ENCODE measurements at regions not wholly inside any gene's neighbourhood (a gene's known extent, or its start where the extent isn't known, plus 50 kb on each side); places are given as distances from the start of the nearest gene placed in this dataset.

- Histone ChIP-seq H3K27ac (ENCODE audit: low read length) (no peak overlapping the region), H3K9ac (ENCODE audit: low read depth, low read length) (no peak overlapping the region), H3K27me3 (ENCODE audit: insufficient read depth, low read length) (no peaks in the 10 kb centered on the region), H3K4me3 (ENCODE audit: low read length) (no peak overlapping the region), H3K9me3 (ENCODE audit: insufficient read depth, low read depth, low read length) (no peaks in the 10 kb centered on the region), H3K4me1 (ENCODE audit: insufficient read depth, low read length) (no peaks in the 10 kb centered on the region), H3K36me3 (ENCODE audit: insufficient read depth, low read depth, low read length) (no peaks in the 10 kb centered on the region; the same call in 1 of the 2 replicates)
Measured at GRCh38 chr12:125377093-125377492, 311.9 kb downstream of the AACS start.

- Histone ChIP-seq H3K36me3 (ENCODE audit: insufficient read depth, low read depth, low read length) (no peaks in the 10 kb centered on the region; the same call in 1 of the 2 replicates), H3K9me3 (ENCODE audit: insufficient read depth, low read depth, low read length) (no peaks in the 10 kb centered on the region), H3K27me3 (ENCODE audit: insufficient read depth, low read length) (no peaks in the 10 kb centered on the region), H3K4me1 (ENCODE audit: insufficient read depth, low read length) (no peaks in the 10 kb centered on the region), H3K4me3 (ENCODE audit: low read length) (no peak overlapping the region), H3K27ac (ENCODE audit: low read length) (no peak overlapping the region), H3K9ac (ENCODE audit: low read depth, low read length) (no peak overlapping the region)
Measured at GRCh38 chr12:125381373-125381772, 316.1 kb downstream of the AACS start.

- no peaks in the 10 kb centered on the region for H3K9me3 ChIP-seq (ENCODE audit: insufficient read depth, low read depth, low read length)
Measured at GRCh38 chr12:125382926-125383325, 317.7 kb downstream of the AACS start.

GRCh38 chr12:125386652-125387051 is 321.4 kb downstream of the AACS start:
- no peaks in the 10 kb centered on the region for H3K9me3 ChIP-seq (ENCODE audit: insufficient read depth, low read depth, low read length)
- no peaks in the 10 kb centered on the region for H3K27me3 ChIP-seq (ENCODE audit: insufficient read depth, low read length)
- no peak overlapping the region for H3K4me3 ChIP-seq (ENCODE audit: low read length)
- no peak overlapping the region for H3K27ac ChIP-seq (ENCODE audit: low read length)
- no peaks in the 10 kb centered on the region; the same call in 1 of the 2 replicates for H3K36me3 ChIP-seq (ENCODE audit: insufficient read depth, low read depth, low read length)
- H3K4me1 ChIP-seq (ENCODE audit: insufficient read depth, low read length), result no peaks in the 10 kb centered on the region
- no peak overlapping the region for H3K9ac ChIP-seq (ENCODE audit: low read depth, low read length)

More at GRCh38 chr12:125382926-125383325, 317.7 kb downstream of the AACS start:
- H3K27me3 ChIP-seq (ENCODE audit: insufficient read depth, low read length), result no peaks in the 10 kb centered on the region
- no peaks in the 10 kb centered on the region; the same call in 1 of the 2 replicates for H3K36me3 ChIP-seq (ENCODE audit: insufficient read depth, low read depth, low read length)
- H3K27ac ChIP-seq (ENCODE audit: low read length), result no peak overlapping the region
- H3K4me3 ChIP-seq (ENCODE audit: low read length), result no peak overlapping the region
- no peaks in the 10 kb centered on the region for H3K4me1 ChIP-seq (ENCODE audit: insufficient read depth, low read length)
- H3K9ac ChIP-seq (ENCODE audit: low read depth, low read length), result no peak overlapping the region

- no peaks in the 10 kb centered on the region for H3K9me3 ChIP-seq (ENCODE audit: insufficient read depth, low read depth, low read length)
- no peaks in the 10 kb centered on the region for H3K27me3 ChIP-seq (ENCODE audit: insufficient read depth, low read length)
- H3K27ac ChIP-seq (ENCODE audit: low read length), result no peak overlapping the region
- no peaks in the 10 kb centered on the region; the same call in 1 of the 2 replicates for H3K36me3 ChIP-seq (ENCODE audit: insufficient read depth, low read depth, low read length)
- no peaks in the 10 kb centered on the region for H3K4me1 ChIP-seq (ENCODE audit: insufficient read depth, low read length)
- no peak overlapping the region for H3K4me3 ChIP-seq (ENCODE audit: low read length)
- no peak overlapping the region for H3K9ac ChIP-seq (ENCODE audit: low read depth, low read length)
Measured at GRCh38 chr12:125387206-125387605, 322.0 kb downstream of the AACS start.

- Histone ChIP-seq H3K36me3 (ENCODE audit: insufficient read depth, low read depth, low read length) (no peaks in the 10 kb centered on the region; the same call in 1 of the 2 replicates), H3K27ac (ENCODE audit: low read length) (no peak overlapping the region), H3K4me1 (ENCODE audit: insufficient read depth, low read length) (no peaks in the 10 kb centered on the region), H3K27me3 (ENCODE audit: insufficient read depth, low read length) (no peaks in the 10 kb centered on the region), H3K9ac (ENCODE audit: low read depth, low read length) (no peak overlapping the region), H3K9me3 (ENCODE audit: insufficient read depth, low read depth, low read length) (no peaks in the 10 kb centered on the region), H3K4me3 (ENCODE audit: low read length) (no peak overlapping the region)
Measured at GRCh38 chr12:125389061-125389697, 323.9 kb downstream of the AACS start.

GRCh38 chr12:125393569-125393968 is 328.3 kb downstream of the AACS start:
- Histone ChIP-seq H3K36me3 (ENCODE audit: insufficient read depth, low read depth, low read length) (no peaks in the 10 kb centered on the region; the same call in 1 of the 2 replicates), H3K4me3 (ENCODE audit: low read length) (no peak overlapping the region), H3K27ac (ENCODE audit: low read length) (no peak overlapping the region), H3K4me1 (ENCODE audit: insufficient read depth, low read length) (no peaks in the 10 kb centered on the region), H3K9me3 (ENCODE audit: insufficient read depth, low read depth, low read length) (0 out of 2 replicates have a peak, but pooled peaks cover 5% of the 10 kb centered on the region), H3K27me3 (ENCODE audit: insufficient read depth, low read length) (no peaks in the 10 kb centered on the region), H3K9ac (ENCODE audit: low read depth, low read length) (no peak overlapping the region)

- Histone ChIP-seq H3K9ac (ENCODE audit: low read depth, low read length) (no peak overlapping the region), H3K27ac (ENCODE audit: low read length) (no peak overlapping the region), H3K9me3 (ENCODE audit: insufficient read depth, low read depth, low read length) (0 out of 2 replicates have a peak, but pooled peaks cover 9% of the 10 kb centered on the region), H3K4me1 (ENCODE audit: insufficient read depth, low read length) (no peaks in the 10 kb centered on the region), H3K4me3 (ENCODE audit: low read length) (no peak overlapping the region), H3K27me3 (ENCODE audit: insufficient read depth, low read length) (no peaks in the 10 kb centered on the region), H3K36me3 (ENCODE audit: insufficient read depth, low read depth, low read length) (no peaks in the 10 kb centered on the region; the same call in 1 of the 2 replicates)
Measured at GRCh38 chr12:125395583-125396215, 330.5 kb downstream of the AACS start.

GRCh38 chr12:125399489-125399888 is 334.3 kb downstream of the AACS start:
- peaks cover 7% of the 10 kb centered on the region; the same call in 1 of the 2 replicates for H3K4me1 ChIP-seq (ENCODE audit: insufficient read depth, low read length)
- no peaks in the 10 kb centered on the region for H3K36me3 ChIP-seq (ENCODE audit: insufficient read depth, low read depth, low read length)
- H3K27me3 ChIP-seq (ENCODE audit: insufficient read depth, low read length), result no peaks in the 10 kb centered on the region
- H3K4me3 ChIP-seq (ENCODE audit: low read length), result no peak overlapping the region
- H3K27ac ChIP-seq (ENCODE audit: low read length), result no peak overlapping the region
- H3K9ac ChIP-seq (ENCODE audit: low read depth, low read length), result no peak overlapping the region
- 0 out of 2 replicates have a peak, but pooled peaks cover 9% of the 10 kb centered on the region for H3K9me3 ChIP-seq (ENCODE audit: insufficient read depth, low read depth, low read length)

- no peak overlapping the region for H3K9ac ChIP-seq (ENCODE audit: low read depth, low read length)
- H3K27ac ChIP-seq (ENCODE audit: low read length), result no peak overlapping the region
- peak overlapping the region; percentile 2; the same call in 1 of the 2 replicates for H3K4me3 ChIP-seq (ENCODE audit: low read length)
- no peaks in the 10 kb centered on the region for H3K36me3 ChIP-seq (ENCODE audit: insufficient read depth, low read depth, low read length)
- 0 out of 2 replicates have a peak, but pooled peaks cover 8% of the 10 kb centered on the region for H3K9me3 ChIP-seq (ENCODE audit: insufficient read depth, low read depth, low read length)
- H3K27me3 ChIP-seq (ENCODE audit: insufficient read depth, low read length), result no peaks in the 10 kb centered on the region
- H3K4me1 ChIP-seq (ENCODE audit: insufficient read depth, low read length), result peaks cover 7% of the 10 kb centered on the region; the same call in 1 of the 2 replicates
Measured at GRCh38 chr12:125402874-125403789, 337.9 kb downstream of the AACS start.

- Histone ChIP-seq H3K9ac (ENCODE audit: low read depth, low read length) (no peak overlapping the region), H3K9me3 (ENCODE audit: insufficient read depth, low read depth, low read length) (0 out of 2 replicates have a peak, but pooled peaks cover 1% of the 10 kb centered on the region), H3K36me3 (ENCODE audit: insufficient read depth, low read depth, low read length) (no peaks in the 10 kb centered on the region), H3K4me1 (ENCODE audit: insufficient read depth, low read length) (peaks cover 7% of the 10 kb centered on the region; the same call in 1 of the 2 replicates), H3K27ac (ENCODE audit: low read length) (no peak overlapping the region), H3K27me3 (ENCODE audit: insufficient read depth, low read length) (no peaks in the 10 kb centered on the region), H3K4me3 (ENCODE audit: low read length) (no peak overlapping the region)
Measured at GRCh38 chr12:125403843-125404242, 338.6 kb downstream of the AACS start.

Measured in iPS-20b (cell line).